HG02973 (cell line): ENCODE measurements at regions not wholly inside any gene's neighbourhood (a gene's known extent, or its start where the extent isn't known, plus 50 kb on each side); places are given as distances from the start of the nearest gene placed in this dataset.

ENCODE experiments used
- ATAC-seq: cut with Tn5 transposase; IDR thresholded peaks from one replicate; pipeline ENCODE4 v1.9.1; 2021; ENCODE audit warnings: moderate library complexity; ENCODE audit not compliant: unreplicated experiment

GRCh38 chr20:17819395-17820093 is 119.8 kb downstream of the BANF2 start:
- no peak for ATAC-seq

GRCh38 chr20:17818187-17818586 is 118.4 kb downstream of the BANF2 start:
- ATAC-seq, result no peak

- no peak for ATAC-seq
Observed at GRCh38 chr20:17816804-17817587, 117.2 kb downstream of the BANF2 start.

GRCh38 chr20:17811628-17811965 is 111.8 kb downstream of the BANF2 start:
- no peak for ATAC-seq

GRCh38 chr20:17810847-17811627 is 111.3 kb downstream of the BANF2 start:
- no peak for ATAC-seq

GRCh38 chr20:17810062-17810631 is 110.4 kb downstream of the BANF2 start:
- no peak for ATAC-seq

- ATAC-seq, result no peak
Observed at GRCh38 chr20:17809362-17810061, 109.7 kb downstream of the BANF2 start.

GRCh38 chr20:17808782-17809181 is 109.0 kb downstream of the BANF2 start:
- ATAC-seq, result no peak

GRCh38 chr20:17808357-17808756 is 108.6 kb downstream of the BANF2 start:
- no peak for ATAC-seq

- ATAC-seq, result no peak
Observed at GRCh38 chr20:17807651-17808050, 107.9 kb downstream of the BANF2 start.

- no peak for ATAC-seq
Observed at GRCh38 chr20:17806739-17807441, 107.1 kb downstream of the BANF2 start.

GRCh38 chr20:17806107-17806506 is 106.3 kb downstream of the BANF2 start:
- ATAC-seq, result no peak

GRCh38 chr20:17803765-17804164 is 104.0 kb downstream of the BANF2 start:
- ATAC-seq, result no peak

GRCh38 chr20:17799575-17800227 is 99.9 kb downstream of the BANF2 start:
- ATAC-seq, result no peak

GRCh38 chr20:17798601-17799000 is 98.8 kb downstream of the BANF2 start:
- no peak for ATAC-seq

GRCh38 chr20:17797579-17797978 is 97.8 kb downstream of the BANF2 start:
- ATAC-seq, result no peak

- no peak for ATAC-seq
Observed at GRCh38 chr20:17797161-17797560, 97.4 kb downstream of the BANF2 start.

- no peak for ATAC-seq
Observed at GRCh38 chr20:17796091-17796563, 96.4 kb downstream of the BANF2 start.

GRCh38 chr20:17795501-17796071 is 95.8 kb downstream of the BANF2 start:
- ATAC-seq, result no peak
